ENCODE measurements at regions not wholly inside any gene's neighbourhood (a gene's known extent, or its start where the extent isn't known, plus 50 kb on each side); places are given as distances from the start of the nearest gene placed in this dataset.

GRCh38 chr3:84538597-84538996, 420.2 kb upstream of the CADM2 start:
- H3K4me3 ChIP-seq (ENCODE audit: low read depth in 1 of 3, low read length in 3 of 3), result no peak overlapping the region
- FAIRE-seq (no peak), DNase-seq (no peak)
- no peaks in the 10 kb centered on the region for H3K27me3 ChIP-seq (ENCODE audit: control insufficient read depth in 3 of 3, insufficient read depth in 3 of 3, low read length in 3 of 3)
- H3K9me3 ChIP-seq (ENCODE audit: control insufficient read depth in 2 of 2, insufficient read depth in 1 of 2, low read depth in 1 of 2, low read length in 1 of 2), result peaks cover 0 to 8% of the 10 kb centered on the region in 2 donors
- no peak overlapping the region for H3K27ac ChIP-seq (ENCODE audit: low read depth in 1 of 3, low read length in 2 of 3)
- H3K4me1 ChIP-seq (ENCODE audit: control insufficient read depth in 3 of 3, insufficient read depth in 2 of 3, low read depth in 1 of 3, low read length in 2 of 3), result no peaks in the 10 kb centered on the region
- no peaks in the 10 kb centered on the region for H3K36me3 ChIP-seq (ENCODE audit: control insufficient read depth in 3 of 3, insufficient read depth in 2 of 3, low read depth in 1 of 3, low read length in 3 of 3)

GRCh38 chr3:84547207-84547606, 411.6 kb upstream of the CADM2 start:
- Histone ChIP-seq H3K36me3 (ENCODE audit: control insufficient read depth in 3 of 3, insufficient read depth in 2 of 3, low read depth in 1 of 3, low read length in 3 of 3) (no peaks in the 10 kb centered on the region), H3K27me3 (ENCODE audit: control insufficient read depth in 3 of 3, insufficient read depth in 3 of 3, low read length in 3 of 3) (no peaks in the 10 kb centered on the region), H3K9me3 (ENCODE audit: control insufficient read depth in 2 of 2, insufficient read depth in 1 of 2, low read depth in 1 of 2, low read length in 1 of 2) (no peaks in the 10 kb centered on the region), H3K4me3 (ENCODE audit: low read depth in 1 of 3, low read length in 3 of 3) (no peak overlapping the region), H3K4me1 (ENCODE audit: control insufficient read depth in 3 of 3, insufficient read depth in 2 of 3, low read depth in 1 of 3, low read length in 2 of 3) (no peaks in the 10 kb centered on the region), H3K27ac (ENCODE audit: low read depth in 1 of 3, low read length in 2 of 3) (no peak overlapping the region)
- FAIRE-seq (no peak), DNase-seq (no peak)
- 49 to 74% (median 60%) methylated on average over 3 of the region's 3 CpGs for WGBS, 3 donors

GRCh38 chr3:84547971-84548970, 410.5 kb upstream of the CADM2 start:
- 55 to 62% (median 55%) methylated on average over 23 of the region's 23 CpGs for WGBS, 3 donors
- Histone ChIP-seq H3K27ac (ENCODE audit: low read depth in 1 of 3, low read length in 2 of 3) (no peak overlapping the region), H3K4me3 (ENCODE audit: low read depth in 1 of 3, low read length in 3 of 3) (no peak overlapping the region), H3K9me3 (ENCODE audit: control insufficient read depth in 2 of 2, insufficient read depth in 1 of 2, low read depth in 1 of 2, low read length in 1 of 2) (no peaks in the 10 kb centered on the region), H3K4me1 (ENCODE audit: control insufficient read depth in 3 of 3, insufficient read depth in 2 of 3, low read depth in 1 of 3, low read length in 2 of 3) (no peaks in the 10 kb centered on the region), H3K36me3 (ENCODE audit: control insufficient read depth in 3 of 3, insufficient read depth in 2 of 3, low read depth in 1 of 3, low read length in 3 of 3) (no peaks in the 10 kb centered on the region), H3K27me3 (ENCODE audit: control insufficient read depth in 3 of 3, insufficient read depth in 3 of 3, low read length in 3 of 3) (no peaks in the 10 kb centered on the region)
- DNase-seq, result peak; percentile 2 to 12
- FAIRE-seq, result no peak

- DNase-seq (no peak), FAIRE-seq (no peak)
- Histone ChIP-seq H3K36me3 (ENCODE audit: control insufficient read depth in 3 of 3, insufficient read depth in 2 of 3, low read depth in 1 of 3, low read length in 3 of 3) (no peaks in the 10 kb centered on the region), H3K9me3 (ENCODE audit: control insufficient read depth in 2 of 2, insufficient read depth in 1 of 2, low read depth in 1 of 2, low read length in 1 of 2) (no peaks in the 10 kb centered on the region), H3K4me1 (ENCODE audit: control insufficient read depth in 3 of 3, insufficient read depth in 2 of 3, low read depth in 1 of 3, low read length in 2 of 3) (no peaks in the 10 kb centered on the region), H3K27me3 (ENCODE audit: control insufficient read depth in 3 of 3, insufficient read depth in 3 of 3, low read length in 3 of 3) (no peaks in the 10 kb centered on the region), H3K4me3 (ENCODE audit: low read depth in 1 of 3, low read length in 3 of 3) (no peak overlapping the region), H3K27ac (ENCODE audit: low read depth in 1 of 3, low read length in 2 of 3) (no peak overlapping the region)
- 60 to 70% (median 63%) methylated on average over 2 of the region's 2 CpGs for WGBS, 3 donors
These were observed 403.2 kb upstream of the CADM2 start for GRCh38 chr3:84555629-84556028.

- no peaks in the 10 kb centered on the region for H3K9me3 ChIP-seq (ENCODE audit: control insufficient read depth in 2 of 2, insufficient read depth in 1 of 2, low read depth in 1 of 2, low read length in 1 of 2)
- H3K4me1 ChIP-seq (ENCODE audit: control insufficient read depth in 3 of 3, insufficient read depth in 2 of 3, low read depth in 1 of 3, low read length in 2 of 3), result no peaks in the 10 kb centered on the region
- WGBS, 3 donors, result 64 to 70% (median 66%) methylated on average over 3 of the region's 3 CpGs
- no peak overlapping the region for H3K4me3 ChIP-seq (ENCODE audit: low read depth in 1 of 3, low read length in 3 of 3)
- FAIRE-seq (no peak), DNase-seq (no peak)
- no peaks in the 10 kb centered on the region for H3K27me3 ChIP-seq (ENCODE audit: control insufficient read depth in 3 of 3, insufficient read depth in 3 of 3, low read length in 3 of 3)
- no peaks in the 10 kb centered on the region for H3K36me3 ChIP-seq (ENCODE audit: control insufficient read depth in 3 of 3, insufficient read depth in 2 of 3, low read depth in 1 of 3, low read length in 3 of 3)
- no peak overlapping the region for H3K27ac ChIP-seq (ENCODE audit: low read depth in 1 of 3, low read length in 2 of 3)
These were observed 392.5 kb upstream of the CADM2 start for GRCh38 chr3:84566256-84566655.

- no peaks in the 10 kb centered on the region for H3K4me1 ChIP-seq (ENCODE audit: control insufficient read depth in 3 of 3, insufficient read depth in 2 of 3, low read depth in 1 of 3, low read length in 2 of 3)
- no peak for FAIRE-seq
- 89 to 92% (median 90%) methylated on average over 4 of the region's 4 CpGs for WGBS, 3 donors
These were observed 391.0 kb upstream of the CADM2 start for GRCh38 chr3:84567796-84568195.

GRCh38 chr3:84573962-84574361, 384.8 kb upstream of the CADM2 start:
- peaks cover 0 to 15% of the 10 kb centered on the region in 2 donors for H3K9me3 ChIP-seq (ENCODE audit: control insufficient read depth in 2 of 2, insufficient read depth in 1 of 2, low read depth in 1 of 2, low read length in 1 of 2)
- 86 to 90% (median 86%) methylated on average over 1 of the region's 1 CpG for WGBS, 3 donors
- no peaks in the 10 kb centered on the region for H3K27me3 ChIP-seq (ENCODE audit: control insufficient read depth in 3 of 3, insufficient read depth in 3 of 3, low read length in 3 of 3)
- no peak overlapping the region for H3K27ac ChIP-seq (ENCODE audit: low read depth in 1 of 3, low read length in 2 of 3)
- no peaks in the 10 kb centered on the region for H3K4me1 ChIP-seq (ENCODE audit: control insufficient read depth in 3 of 3, insufficient read depth in 2 of 3, low read depth in 1 of 3, low read length in 2 of 3)
- no peak overlapping the region for H3K4me3 ChIP-seq (ENCODE audit: low read depth in 1 of 3, low read length in 3 of 3)
- no peak for DNase-seq
- FAIRE-seq, result no peak
- no peaks in the 10 kb centered on the region for H3K36me3 ChIP-seq (ENCODE audit: control insufficient read depth in 3 of 3, insufficient read depth in 2 of 3, low read depth in 1 of 3, low read length in 3 of 3)

More at GRCh38 chr3:84567796-84568195, 391.0 kb upstream of the CADM2 start:
- H3K27ac ChIP-seq (ENCODE audit: low read depth in 1 of 3, low read length in 2 of 3), result no peak overlapping the region
- H3K4me3 ChIP-seq (ENCODE audit: low read depth in 1 of 3, low read length in 3 of 3), result no peak overlapping the region
- peaks cover 0 to 6% of the 10 kb centered on the region in 2 donors for H3K9me3 ChIP-seq (ENCODE audit: control insufficient read depth in 2 of 2, insufficient read depth in 1 of 2, low read depth in 1 of 2, low read length in 1 of 2)
- no peaks in the 10 kb centered on the region for H3K36me3 ChIP-seq (ENCODE audit: control insufficient read depth in 3 of 3, insufficient read depth in 2 of 3, low read depth in 1 of 3, low read length in 3 of 3)
- DNase-seq, result no peak
- H3K27me3 ChIP-seq (ENCODE audit: control insufficient read depth in 3 of 3, insufficient read depth in 3 of 3, low read length in 3 of 3), result no peaks in the 10 kb centered on the region

- 14 to 61% (median 25%) methylated on average over 2 of the region's 2 CpGs for WGBS, 3 donors
- H3K27me3 ChIP-seq (ENCODE audit: control insufficient read depth in 3 of 3, insufficient read depth in 3 of 3, low read length in 3 of 3), result no peaks in the 10 kb centered on the region
- DNase-seq (no peak), FAIRE-seq (no peak)
- H3K9me3 ChIP-seq (ENCODE audit: control insufficient read depth in 2 of 2, insufficient read depth in 1 of 2, low read depth in 1 of 2, low read length in 1 of 2), result no peaks in the 10 kb centered on the region
- no peak overlapping the region for H3K4me3 ChIP-seq (ENCODE audit: low read depth in 1 of 3, low read length in 3 of 3)
- no peaks in the 10 kb centered on the region for H3K36me3 ChIP-seq (ENCODE audit: control insufficient read depth in 3 of 3, insufficient read depth in 2 of 3, low read depth in 1 of 3, low read length in 3 of 3)
- H3K27ac ChIP-seq (ENCODE audit: low read depth in 1 of 3, low read length in 2 of 3), result no peak overlapping the region
- H3K4me1 ChIP-seq (ENCODE audit: control insufficient read depth in 3 of 3, insufficient read depth in 2 of 3, low read depth in 1 of 3, low read length in 2 of 3), result no peaks in the 10 kb centered on the region
These were observed 372.4 kb upstream of the CADM2 start for GRCh38 chr3:84586427-84586826.
